PC-3 (cell line): ENCODE measurements at regions not wholly inside any gene's neighbourhood (a gene's known extent, or its start where the extent isn't known, plus 50 kb on each side); places are given as distances from the start of the nearest gene placed in this dataset.

Experiments used
- ATAC-seq: fragments of 200-7000 bp; cut with Tn5 transposase; 2 replicates; pipeline ENCODE4 v1.9.1; 2020; ENCODE audit warnings: mild to moderate bottlenecking, moderate library complexity
- BruUV-seq: library from RNA; stranded (reverse); fragments of 400-500 nt; replicated peaks from 2 replicates; lab custom pipeline; 2021; lab: Mats Ljungman, UMichigan
- CTCF ChIA-PET: fragments of 300-600 bp; sonication (Branson Sonifier 250); formaldehyde crosslinking; loops from one replicate; lab custom pipeline; 2022; ENCODE audit warnings: antibody characterized with exemption; lab: Charles Lee
- POLR2A ChIA-PET: fragments of 300-600 bp; sonication (Branson Sonifier 250); formaldehyde crosslinking; loops from one replicate; lab custom pipeline; 2022; ENCODE audit warnings: antibody characterized with exemption; ENCODE audit not compliant: unreplicated experiment; lab: Charles Lee
- DNase-seq: peaks from one replicate; pipeline ENCODE4 v3.0.0-alpha.2; 2015
- H2AFZ ChIP-seq: fragments of 300-600 bp; sonication (generic); 2 replicates; pipeline ENCODE4 v1.6.0; 2016; ENCODE audit warnings: antibody characterized with exemption, low read length
- H3F3A ChIP-seq: fragments of 300-600 bp; sonication (generic); one replicate; pipeline ENCODE4 v1.6.0; 2017; ENCODE audit warnings: antibody characterized with exemption, low read length, control low read depth, mild to moderate bottlenecking; ENCODE audit not compliant: unreplicated experiment
- H3K27ac ChIP-seq: fragments of 300-600 bp; sonication (generic); 2 replicates; pipeline ENCODE4 v1.5.1; 2016; ENCODE audit warnings: mild to moderate bottlenecking, low read length
- H3K27me3 ChIP-seq: fragments of 300-600 bp; sonication (generic); 2 replicates; pipeline ENCODE4 v1.6.1; 2016; ENCODE audit warnings: low read length, mixed read lengths
- H3K36me3 ChIP-seq: fragments of 300-600 bp; sonication (generic); 2 replicates; pipeline ENCODE4 v1.6.1; 2016; ENCODE audit warnings: low read depth, mixed run types, low read length, mixed read lengths
- H3K4me1 ChIP-seq: fragments of 300-600 bp; sonication (generic); 2 replicates; pipeline ENCODE4 v1.5.1; 2016; ENCODE audit warnings: low read length; ENCODE audit not compliant: insufficient read depth
- H3K4me2 ChIP-seq: fragments of 300-600 bp; sonication (generic); 2 replicates; pipeline ENCODE4 v1.6.0; 2016; ENCODE audit warnings: low read length
- H3K4me3 ChIP-seq: fragments of 300-600 bp; sonication (generic); 2 replicates; pipeline ENCODE4 v1.5.1; 2016; ENCODE audit warnings: mild to moderate bottlenecking, low read length, mixed read lengths
- H3K79me2 ChIP-seq: fragments of 300-600 bp; sonication (generic); 2 replicates; pipeline ENCODE4 v1.6.1; 2017; ENCODE audit warnings: low read length, mixed read lengths
- H3K9ac ChIP-seq: fragments of 300-600 bp; sonication (generic); 2 replicates; pipeline ENCODE4 v1.6.0; 2016; ENCODE audit warnings: mild to moderate bottlenecking, low read length
- H3K9me2 ChIP-seq: fragments of 300-600 bp; sonication (generic); replicated peaks from 2 replicates; pipeline ENCODE4 v1.6.1; 2016; ENCODE audit warnings: mixed run types, low read length, mixed read lengths
- H3K9me3 ChIP-seq: fragments of 300-600 bp; sonication (generic); 2 replicates; pipeline ENCODE4 v1.6.1; 2016; ENCODE audit warnings: low read length, mixed read lengths
- H4K20me1 ChIP-seq: fragments of 300-600 bp; sonication (generic); 2 replicates; pipeline ENCODE4 v1.6.1; 2016; ENCODE audit warnings: low read length, mixed read lengths
- CTCF ChIP-seq: fragments of 300-600 bp; sonication (generic); conservative IDR thresholded peaks from 2 replicates; pipeline ENCODE4 v1.5.1; 2017; ENCODE audit warnings: antibody characterized with exemption, low read depth, mild to moderate bottlenecking, low read length
- EZH2 ChIP-seq: fragments of 300-600 bp; sonication (generic); IDR thresholded peaks from one replicate; pipeline ENCODE4 v1.6.1; 2017; ENCODE audit warnings: antibody characterized with exemption, mild to moderate bottlenecking, low read length; ENCODE audit not compliant: unreplicated experiment
- EZH2phosphoT487 ChIP-seq: fragments of 300-600 bp; sonication (generic); IDR thresholded peaks from 2 replicates; pipeline ENCODE4 v1.6.1; 2018; ENCODE audit warnings: mild to moderate bottlenecking, antibody characterized with exemption, low read length, borderline replicate concordance
- intact Hi-C: fragments of 100-400 bp; cut with micrococcal nuclease; formaldehyde crosslinking; loops from 2 replicates; pipeline ENCODE4 v1.9.0; 2023

- intact Hi-C loops: no loop called here
- no peaks in the 10 kb centered on the region for H3K36me3 ChIP-seq
- H3K9me2 ChIP-seq: no peaks in the 10 kb centered on the region
- TF ChIP-seq EZH2phosphoT487 (no peak), EZH2 (no peak), CTCF (no peak)
- H3K27ac ChIP-seq: no peak overlapping the region
- ATAC-seq (no peak), DNase-seq (no peak)
- no peaks in the 10 kb centered on the region for H3K4me1 ChIP-seq
- BruUV-seq: no TSS peak
- no peak overlapping the region for H3K4me2 ChIP-seq
- no peak overlapping the region for H3K4me3 ChIP-seq
- CTCF ChIA-PET: no interaction called here
- peaks cover 21% of the 10 kb centered on the region; the same call in 1 of the 2 replicates for H3K27me3 ChIP-seq
- no peak overlapping the region for H2AFZ ChIP-seq
- no peaks in the 10 kb centered on the region for H3F3A ChIP-seq
- POLR2A ChIA-PET: no interaction called here
- no peak overlapping the region for H3K9ac ChIP-seq
- H3K79me2 ChIP-seq: no peaks in the 10 kb centered on the region
- H3K9me3 ChIP-seq: no peaks in the 10 kb centered on the region
- H4K20me1 ChIP-seq: no peaks in the 10 kb centered on the region
These were observed 188.2 kb upstream of the ARHGAP20 start for GRCh38 chr11:110900426-110900825.

GRCh38 chr11:110897035-110897434 lies 184.8 kb upstream of the ARHGAP20 start:
- ChIA-PET CTCF (no interaction called here), POLR2A (no interaction called here)
- TF ChIP-seq EZH2 (no peak), CTCF (no peak), EZH2phosphoT487 (no peak)
- no peak overlapping the region for H3K4me3 ChIP-seq
- H3K9ac ChIP-seq: no peak overlapping the region
- H4K20me1 ChIP-seq: no peaks in the 10 kb centered on the region
- no peaks in the 10 kb centered on the region for H3K9me3 ChIP-seq
- H3K27me3 ChIP-seq: peaks cover 24% of the 10 kb centered on the region; the same call in 1 of the 2 replicates
- H2AFZ ChIP-seq: no peak overlapping the region
- intact Hi-C loops: no loop called here
- H3K9me2 ChIP-seq: no peaks in the 10 kb centered on the region
- no peak overlapping the region for H3K4me2 ChIP-seq
- H3K79me2 ChIP-seq: no peaks in the 10 kb centered on the region
- DNase-seq (no peak), ATAC-seq (no peak)
- no peak overlapping the region for H3K27ac ChIP-seq
- no peaks in the 10 kb centered on the region for H3K36me3 ChIP-seq
- no peaks in the 10 kb centered on the region for H3K4me1 ChIP-seq
- H3F3A ChIP-seq: no peaks in the 10 kb centered on the region
- BruUV-seq: no TSS peak

GRCh38 chr11:110896358-110896757 lies 184.1 kb upstream of the ARHGAP20 start:
- no peak overlapping the region for H3K4me2 ChIP-seq
- DNase-seq (no peak), ATAC-seq (no peak)
- no peaks in the 10 kb centered on the region for H4K20me1 ChIP-seq
- H3K4me1 ChIP-seq: no peaks in the 10 kb centered on the region
- H3K9me2 ChIP-seq: no peaks in the 10 kb centered on the region
- no peaks in the 10 kb centered on the region for H3K36me3 ChIP-seq
- no peak overlapping the region for H3K27ac ChIP-seq
- ChIA-PET CTCF (no interaction called here), POLR2A (no interaction called here)
- no peaks in the 10 kb centered on the region for H3F3A ChIP-seq
- BruUV-seq: no TSS peak
- H3K9ac ChIP-seq: no peak overlapping the region
- no peaks in the 10 kb centered on the region for H3K9me3 ChIP-seq
- TF ChIP-seq EZH2phosphoT487: no peak
- no peak for TF ChIP-seq CTCF
- TF ChIP-seq EZH2: no peak
- intact Hi-C loops: no loop called here
- no peak overlapping the region for H3K4me3 ChIP-seq
- H3K27me3 ChIP-seq: peaks cover 17% of the 10 kb centered on the region; the same call in 1 of the 2 replicates
- H2AFZ ChIP-seq: no peak overlapping the region
- H3K79me2 ChIP-seq: no peaks in the 10 kb centered on the region
